ENCODE measurements at regions not wholly inside any gene's neighbourhood (a gene's known extent, or its start where the extent isn't known, plus 50 kb on each side); places are given as distances from the start of the nearest gene placed in this dataset.

- no peak for DNase-seq
Observed at GRCh38 chr4:24637173-24637572, 52.8 kb upstream of the DHX15 start.

GRCh38 chr4:24638396-24638875, 54.1 kb upstream of the DHX15 start:
- DNase-seq: no peak

GRCh38 chr4:24639714-24640113, 55.4 kb upstream of the DHX15 start:
- no peak for DNase-seq

- DNase-seq: no peak
Observed at GRCh38 chr4:24640366-24640765, 56.0 kb upstream of the DHX15 start.

GRCh38 chr4:24642981-24643547, 58.7 kb upstream of the DHX15 start:
- DNase-seq: no peak

GRCh38 chr4:24643774-24644520, 59.6 kb upstream of the DHX15 start:
- no peak for DNase-seq

GRCh38 chr4:24644983-24645764, 60.8 kb upstream of the DHX15 start:
- DNase-seq: no peak

- no peak for DNase-seq
Observed at GRCh38 chr4:24645765-24646550, 61.6 kb upstream of the DHX15 start.

GRCh38 chr4:24646798-24647460, 62.6 kb upstream of the DHX15 start:
- DNase-seq: peak; percentile 6

GRCh38 chr4:24650849-24651640, 66.7 kb upstream of the DHX15 start:
- no peak for DNase-seq

GRCh38 chr4:24655326-24655725, 71.0 kb upstream of the DHX15 start:
- no peak for DNase-seq

GRCh38 chr4:24655971-24656370, 71.6 kb upstream of the DHX15 start:
- no peak for DNase-seq

GRCh38 chr4:24656906-24657305, 72.6 kb upstream of the DHX15 start:
- DNase-seq: no peak

GRCh38 chr4:24657768-24658617, 73.6 kb upstream of the DHX15 start:
- peak; percentile 73 for DNase-seq

- DNase-seq: peak; percentile 88
Observed at GRCh38 chr4:24659241-24659961, 75.0 kb upstream of the DHX15 start.

- no peak for DNase-seq
Observed at GRCh38 chr4:24662056-24662455, 77.7 kb upstream of the DHX15 start.

- no peak for DNase-seq
Observed at GRCh38 chr4:24662542-24662941, 78.2 kb upstream of the DHX15 start.

GRCh38 chr4:24664956-24665355, 80.6 kb upstream of the DHX15 start:
- no peak for DNase-seq

- no peak for DNase-seq
Observed at GRCh38 chr4:24666316-24666715, 82.0 kb upstream of the DHX15 start.

Data from NCI-H2029 treated with DMSO at 0.1 percent for 48 hours (cell line).